Activated T-cell treated with anti-CD3 and anti-CD28 coated beads, Interleukin-2, amount 50 U/mL, for 24 hours (primary cell): ENCODE measurements at regions not wholly inside any gene's neighbourhood (a gene's known extent, or its start where the extent isn't known, plus 50 kb on each side); places are given as distances from the start of the nearest gene placed in this dataset.

Source experiments
- DNase-seq: peaks from one replicate; pipeline ENCODE4 v3.0.0-alpha.2; 2020
- H3K27ac Mint-ChIP-seq: 2 replicates; pipeline ENCODE4 v1.8.0; 2020; ENCODE audit warnings: mild to moderate bottlenecking, mixed read lengths
- H3K27me3 Mint-ChIP-seq: 2 replicates; pipeline ENCODE4 v1.8.0; 2020; ENCODE audit warnings: mixed read lengths
- H3K36me3 Mint-ChIP-seq: 2 replicates; pipeline ENCODE4 v1.8.0; 2020; ENCODE audit warnings: low read depth, mixed read lengths
- H3K4me1 Mint-ChIP-seq: 2 replicates; pipeline ENCODE4 v1.8.0; 2020; ENCODE audit warnings: low read depth, mixed read lengths
- H3K4me3 Mint-ChIP-seq: 2 replicates; pipeline ENCODE4 v1.8.0; 2020; ENCODE audit warnings: mild to moderate bottlenecking, moderate library complexity, mixed read lengths
- H3K9me3 Mint-ChIP-seq: 2 replicates; pipeline ENCODE4 v1.8.0; 2020; ENCODE audit warnings: mixed read lengths

- Mint-ChIP-seq H3K27me3 (no peaks in the 10 kb centered on the region), H3K36me3 (no peaks in the 10 kb centered on the region), H3K4me3 (no peak overlapping the region), H3K27ac (no peak overlapping the region), H3K9me3 (no peaks in the 10 kb centered on the region), H3K4me1 (no peaks in the 10 kb centered on the region)
- DNase-seq, result no peak
Observed at GRCh38 chr4:35884714-35885480, 359.4 kb downstream of the ARAP2 start.

- DNase-seq, result no peak
- peaks cover 12% of the 10 kb centered on the region for H3K27me3 Mint-ChIP-seq
- H3K27ac Mint-ChIP-seq, result no peak overlapping the region
- no peaks in the 10 kb centered on the region for H3K9me3 Mint-ChIP-seq
- no peaks in the 10 kb centered on the region for H3K36me3 Mint-ChIP-seq
- H3K4me1 Mint-ChIP-seq, result no peaks in the 10 kb centered on the region
- H3K4me3 Mint-ChIP-seq, result no peak overlapping the region
Observed at GRCh38 chr4:35897808-35898207, 346.5 kb downstream of the ARAP2 start.

DNA sequence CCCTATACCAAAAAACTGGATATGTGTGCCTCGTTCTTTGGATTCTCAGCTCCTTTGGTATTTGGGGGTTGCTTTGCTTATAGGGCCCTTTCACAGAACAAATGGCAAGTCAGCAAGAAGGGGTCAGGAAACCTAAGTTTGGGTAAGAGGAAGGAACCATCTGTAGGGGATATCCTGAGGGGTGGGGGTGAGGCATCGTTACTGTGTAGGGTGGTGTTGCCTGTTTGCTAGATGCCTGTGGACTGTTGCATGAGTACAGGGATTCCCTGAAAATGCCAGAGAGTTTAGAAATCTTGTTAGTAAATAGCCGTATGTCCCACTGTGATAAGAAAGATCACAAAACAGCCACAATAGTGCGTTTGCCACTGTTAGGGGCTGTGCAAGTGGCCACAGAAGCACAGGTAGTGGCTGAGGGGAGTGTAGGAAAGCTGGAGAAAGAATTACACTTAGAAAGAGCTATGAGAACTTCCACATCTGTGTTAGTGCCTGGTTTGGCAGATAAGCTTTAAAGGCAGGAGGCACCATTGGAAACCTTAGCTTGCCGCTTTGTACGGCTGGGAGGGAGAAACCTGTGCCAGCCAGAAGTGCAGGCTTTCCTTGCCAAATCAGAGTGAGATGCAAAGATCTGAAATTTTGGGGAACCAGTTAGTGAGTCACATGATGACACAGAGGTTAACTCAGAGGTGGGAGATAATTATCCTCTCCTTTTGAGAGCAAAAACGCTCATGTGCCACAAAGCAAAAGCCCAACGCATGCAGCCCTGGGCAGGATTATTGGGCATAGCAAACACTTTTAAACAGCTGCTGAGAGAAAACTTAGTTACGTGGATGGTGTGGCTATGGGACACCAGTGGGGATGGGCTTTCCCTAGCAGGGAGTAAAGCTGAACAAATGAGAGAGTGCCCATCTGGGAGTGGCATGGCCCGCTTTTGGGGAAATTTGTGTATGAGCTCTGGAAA, 343.7 kb downstream of the ARAP2 start:
- no peaks in the 10 kb centered on the region for H3K4me1 Mint-ChIP-seq
- no peak overlapping the region for H3K4me3 Mint-ChIP-seq
- H3K27me3 Mint-ChIP-seq, result peaks cover 12% of the 10 kb centered on the region
- H3K36me3 Mint-ChIP-seq, result no peaks in the 10 kb centered on the region
- no peaks in the 10 kb centered on the region for H3K9me3 Mint-ChIP-seq
- no peak for DNase-seq
- no peak overlapping the region for H3K27ac Mint-ChIP-seq

DNA sequence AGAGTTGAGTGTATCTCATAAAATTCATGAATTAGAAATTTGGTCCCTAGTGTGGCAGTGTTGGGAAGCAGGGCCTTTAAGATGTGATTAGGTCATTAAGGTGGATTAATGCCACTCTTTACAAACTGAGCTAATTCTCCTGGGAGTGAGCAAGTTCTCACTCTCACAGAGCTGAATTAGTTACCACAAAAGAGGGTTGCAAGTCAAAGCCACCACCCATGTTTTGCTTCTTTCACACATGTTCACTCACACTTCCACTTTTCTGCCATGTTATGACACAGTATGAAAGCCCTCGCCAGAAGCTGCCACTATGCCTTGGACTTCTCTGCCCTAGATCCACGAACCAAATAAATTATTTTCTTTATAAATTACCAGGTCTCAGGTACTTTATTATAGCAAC, 332.1 kb downstream of the ARAP2 start:
- H3K27me3 Mint-ChIP-seq, result peaks cover 7% of the 10 kb centered on the region
- no peaks in the 10 kb centered on the region for H3K36me3 Mint-ChIP-seq
- DNase-seq, result no peak
- no peak overlapping the region for H3K27ac Mint-ChIP-seq
- H3K4me3 Mint-ChIP-seq, result no peak overlapping the region
- no peaks in the 10 kb centered on the region for H3K4me1 Mint-ChIP-seq
- peaks cover 3% of the 10 kb centered on the region for H3K9me3 Mint-ChIP-seq

DNA sequence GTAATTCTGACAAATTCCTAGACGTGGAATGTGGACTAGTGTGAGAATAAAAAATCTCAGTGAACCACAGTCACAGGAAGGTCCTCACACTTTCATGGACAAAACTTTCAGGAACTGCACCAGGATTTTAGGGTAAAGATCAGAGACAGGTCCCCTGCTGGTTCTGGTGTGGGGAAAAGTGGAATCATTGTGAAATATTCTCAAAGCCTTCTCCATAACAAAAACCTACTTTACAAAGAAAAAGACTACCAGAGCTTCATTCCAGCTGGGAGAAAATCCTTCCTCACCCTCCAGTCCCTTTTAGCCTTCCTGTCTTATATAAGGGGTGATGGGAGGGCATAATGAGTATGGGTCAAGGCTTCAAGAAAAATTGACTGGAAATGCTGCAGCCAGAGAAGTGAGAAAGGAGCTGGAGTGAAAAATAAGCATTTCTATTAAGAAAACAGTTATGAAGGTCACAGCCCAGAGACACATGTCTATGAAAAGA, 325.8 kb downstream of the ARAP2 start:
- Mint-ChIP-seq H3K27me3 (peaks cover 8% of the 10 kb centered on the region), H3K36me3 (no peaks in the 10 kb centered on the region), H3K4me1 (no peaks in the 10 kb centered on the region), H3K4me3 (no peak overlapping the region), H3K27ac (no peak overlapping the region), H3K9me3 (no peaks in the 10 kb centered on the region)
- DNase-seq, result no peak

DNA sequence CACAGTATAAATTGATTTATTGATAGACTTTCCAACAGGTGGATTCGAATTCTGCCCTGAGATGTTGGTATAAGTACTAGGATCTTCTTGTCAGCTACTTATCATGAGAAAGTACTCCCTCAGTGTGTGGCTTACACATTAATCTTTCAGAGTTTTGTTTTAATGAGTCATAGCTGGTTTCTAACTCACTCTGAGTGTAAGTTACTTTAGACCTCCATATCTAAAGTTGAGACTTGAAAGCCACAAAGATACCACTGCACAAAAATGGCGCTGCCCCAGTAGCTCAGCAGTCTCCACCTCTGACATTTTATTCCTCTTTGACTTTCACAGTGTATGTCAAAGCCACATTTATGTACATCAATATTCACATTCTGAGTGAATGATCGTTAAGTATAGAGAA, 318.5 kb downstream of the ARAP2 start:
- H3K9me3 Mint-ChIP-seq, result no peaks in the 10 kb centered on the region
- H3K4me1 Mint-ChIP-seq, result peaks cover 7% of the 10 kb centered on the region
- H3K4me3 Mint-ChIP-seq, result no peak overlapping the region
- H3K27ac Mint-ChIP-seq, result no peak overlapping the region
- no peaks in the 10 kb centered on the region for H3K27me3 Mint-ChIP-seq
- no peak for DNase-seq
- no peaks in the 10 kb centered on the region for H3K36me3 Mint-ChIP-seq

DNA sequence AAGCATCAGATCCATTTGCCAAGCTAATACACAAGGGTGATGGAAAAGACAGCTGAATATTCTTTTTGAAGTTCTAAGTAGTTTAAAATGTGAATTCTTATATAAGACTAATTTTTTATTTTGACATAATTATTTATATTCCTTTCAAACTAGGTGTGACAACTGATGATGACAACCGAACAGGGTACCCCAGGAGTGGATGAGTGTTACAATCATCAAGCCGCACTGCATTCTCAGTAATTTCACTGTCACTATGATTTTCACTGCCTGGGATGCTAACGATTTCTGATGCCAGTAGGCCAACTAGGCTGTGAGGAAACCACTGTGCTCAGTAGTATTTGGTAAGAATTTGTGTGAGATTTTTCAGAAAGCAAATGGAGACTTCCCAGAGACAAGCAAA, 317.5 kb downstream of the ARAP2 start:
- H3K36me3 Mint-ChIP-seq, result no peaks in the 10 kb centered on the region
- no peaks in the 10 kb centered on the region for H3K27me3 Mint-ChIP-seq
- H3K4me3 Mint-ChIP-seq, result no peak overlapping the region
- no peak for DNase-seq
- no peaks in the 10 kb centered on the region for H3K9me3 Mint-ChIP-seq
- no peak overlapping the region for H3K27ac Mint-ChIP-seq
- peaks cover 7% of the 10 kb centered on the region for H3K4me1 Mint-ChIP-seq

GRCh38 chr4:35933901-35934300, 310.4 kb downstream of the ARAP2 start:
- Mint-ChIP-seq H3K4me1 (no peaks in the 10 kb centered on the region), H3K4me3 (no peak overlapping the region), H3K9me3 (no peaks in the 10 kb centered on the region), H3K27me3 (peaks cover 5% of the 10 kb centered on the region), H3K27ac (no peak overlapping the region), H3K36me3 (no peaks in the 10 kb centered on the region)
- no peak for DNase-seq

DNA sequence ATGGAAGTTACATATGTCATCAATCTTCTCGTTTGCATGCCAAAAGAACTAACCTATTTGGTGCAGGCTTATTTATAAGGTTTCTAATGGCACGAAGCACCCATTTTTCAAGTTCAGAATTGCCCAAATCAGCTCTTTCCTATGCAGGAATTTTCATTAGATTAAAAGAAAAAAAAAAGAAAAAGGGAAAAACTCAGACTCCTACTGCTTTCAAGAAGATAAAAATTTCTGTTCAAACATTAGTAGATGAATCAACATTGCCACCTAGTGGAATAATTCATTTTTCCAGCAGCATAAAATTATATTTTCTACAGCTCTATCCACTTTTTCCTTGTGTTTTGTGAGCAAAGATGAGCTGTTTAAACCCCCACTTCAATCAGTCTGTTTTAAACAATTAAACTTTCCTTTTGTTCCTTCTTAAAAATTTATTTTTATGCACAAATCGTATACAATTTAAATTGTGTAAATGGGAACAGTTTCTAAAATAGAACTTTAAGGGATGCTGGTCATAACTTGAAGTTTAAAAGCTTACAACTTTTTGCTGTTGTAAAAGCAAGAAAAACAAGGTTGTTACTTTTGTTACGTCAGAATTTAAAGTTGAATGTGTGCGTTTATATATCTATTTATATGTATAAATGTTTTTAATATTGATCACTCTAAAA, 309.9 kb downstream of the ARAP2 start:
- no peaks in the 10 kb centered on the region for H3K36me3 Mint-ChIP-seq
- peaks cover 5% of the 10 kb centered on the region for H3K27me3 Mint-ChIP-seq
- H3K4me3 Mint-ChIP-seq, result no peak overlapping the region
- H3K4me1 Mint-ChIP-seq, result no peaks in the 10 kb centered on the region
- DNase-seq, result no peak
- H3K27ac Mint-ChIP-seq, result no peak overlapping the region
- H3K9me3 Mint-ChIP-seq, result no peaks in the 10 kb centered on the region

DNA sequence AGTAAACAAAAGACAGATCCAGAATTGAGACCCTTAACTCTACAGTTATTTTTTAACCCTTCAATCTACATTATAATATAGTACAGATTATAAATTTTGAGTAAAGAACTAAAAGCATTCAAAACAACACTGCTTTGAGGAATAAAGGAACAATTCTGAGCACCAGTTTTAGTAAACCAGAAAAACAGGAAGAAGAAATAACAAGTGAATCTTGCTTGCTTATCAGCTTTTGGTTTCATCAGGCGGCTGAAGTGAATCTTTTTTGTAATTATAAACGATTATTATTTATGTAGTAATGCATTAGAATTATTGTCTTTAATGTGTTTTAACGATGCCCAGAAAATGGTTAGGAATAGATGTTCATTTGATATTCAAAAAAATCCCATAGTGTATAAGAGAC, 305.4 kb downstream of the ARAP2 start:
- H3K9me3 Mint-ChIP-seq, result no peaks in the 10 kb centered on the region
- no peak overlapping the region for H3K27ac Mint-ChIP-seq
- H3K4me1 Mint-ChIP-seq, result no peaks in the 10 kb centered on the region
- no peaks in the 10 kb centered on the region for H3K36me3 Mint-ChIP-seq
- peaks cover 4% of the 10 kb centered on the region for H3K27me3 Mint-ChIP-seq
- no peak overlapping the region for H3K4me3 Mint-ChIP-seq
- DNase-seq, result no peak

- H3K4me1 Mint-ChIP-seq, result no peaks in the 10 kb centered on the region
- no peaks in the 10 kb centered on the region for H3K27me3 Mint-ChIP-seq
- DNase-seq, result no peak
- no peaks in the 10 kb centered on the region for H3K36me3 Mint-ChIP-seq
- H3K27ac Mint-ChIP-seq, result no peak overlapping the region
- H3K4me3 Mint-ChIP-seq, result no peak overlapping the region
- no peaks in the 10 kb centered on the region for H3K9me3 Mint-ChIP-seq
Observed at GRCh38 chr4:35939751-35940150, 304.6 kb downstream of the ARAP2 start.

DNA sequence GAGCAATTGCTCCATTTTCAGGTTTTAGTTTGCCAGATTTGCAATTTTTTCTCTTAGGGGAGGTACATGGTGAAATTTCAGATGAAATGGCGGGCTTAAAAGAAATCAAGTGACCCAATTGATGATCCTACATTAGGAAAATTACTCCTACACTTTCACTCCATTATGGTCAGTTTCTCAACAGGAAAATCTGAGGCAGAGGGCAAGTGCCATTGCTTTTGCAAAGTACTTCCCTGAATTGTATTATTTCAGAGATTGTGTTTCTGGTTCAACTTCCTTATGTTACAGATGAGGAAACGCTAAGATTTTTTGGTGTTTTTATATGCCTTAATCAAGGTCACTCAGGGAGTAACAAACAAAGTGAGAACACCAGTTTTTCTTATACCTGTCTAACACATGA, 302.2 kb downstream of the ARAP2 start:
- Mint-ChIP-seq H3K27ac (no peak overlapping the region), H3K4me3 (no peak overlapping the region), H3K36me3 (no peaks in the 10 kb centered on the region), H3K4me1 (no peaks in the 10 kb centered on the region), H3K9me3 (no peaks in the 10 kb centered on the region), H3K27me3 (no peaks in the 10 kb centered on the region)
- DNase-seq, result no peak

GRCh38 chr4:35943606-35944005, 300.7 kb downstream of the ARAP2 start:
- no peak for DNase-seq
- H3K36me3 Mint-ChIP-seq, result no peaks in the 10 kb centered on the region
- H3K9me3 Mint-ChIP-seq, result no peaks in the 10 kb centered on the region
- no peaks in the 10 kb centered on the region for H3K4me1 Mint-ChIP-seq
- no peak overlapping the region for H3K4me3 Mint-ChIP-seq
- no peaks in the 10 kb centered on the region for H3K27me3 Mint-ChIP-seq
- no peak overlapping the region for H3K27ac Mint-ChIP-seq

- H3K27ac Mint-ChIP-seq, result no peak overlapping the region
- no peaks in the 10 kb centered on the region for H3K27me3 Mint-ChIP-seq
- H3K36me3 Mint-ChIP-seq, result no peaks in the 10 kb centered on the region
- DNase-seq, result no peak
- H3K4me3 Mint-ChIP-seq, result no peak overlapping the region
- H3K4me1 Mint-ChIP-seq, result no peaks in the 10 kb centered on the region
- H3K9me3 Mint-ChIP-seq, result peaks cover 2% of the 10 kb centered on the region
Observed at GRCh38 chr4:35948171-35948570, 296.1 kb downstream of the ARAP2 start.
